NCI-H345 (cell line): ENCODE measurements at regions not wholly inside any gene's neighbourhood (a gene's known extent, or its start where the extent isn't known, plus 50 kb on each side); places are given as distances from the start of the nearest gene placed in this dataset.

Source experiments
- DNase-seq: peaks from one replicate; lab custom pipeline; 2025; lab: John Stamatoyannopoulos, UW

DNA sequence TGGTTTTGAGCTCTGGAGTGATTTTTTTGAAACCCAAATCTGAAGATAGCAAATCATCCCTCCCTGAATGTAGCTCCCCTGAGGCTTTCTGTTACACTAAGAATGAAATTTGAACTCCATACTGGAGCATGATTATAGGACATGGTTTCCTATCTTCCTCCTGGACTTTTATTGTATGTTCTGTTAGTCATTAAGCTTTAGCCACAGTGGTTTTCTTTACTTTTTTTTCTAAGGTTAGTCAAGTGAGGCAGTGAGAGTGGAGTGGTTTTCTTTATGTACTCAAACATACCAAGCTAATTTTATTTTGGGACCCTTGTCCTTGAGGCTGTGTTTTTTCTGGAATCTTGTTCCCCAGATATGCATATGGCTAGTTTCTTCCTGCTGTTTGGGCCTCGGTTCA is 55.2 kb upstream of the FRMD4B start:
- DNase-seq = no peak

DNA sequence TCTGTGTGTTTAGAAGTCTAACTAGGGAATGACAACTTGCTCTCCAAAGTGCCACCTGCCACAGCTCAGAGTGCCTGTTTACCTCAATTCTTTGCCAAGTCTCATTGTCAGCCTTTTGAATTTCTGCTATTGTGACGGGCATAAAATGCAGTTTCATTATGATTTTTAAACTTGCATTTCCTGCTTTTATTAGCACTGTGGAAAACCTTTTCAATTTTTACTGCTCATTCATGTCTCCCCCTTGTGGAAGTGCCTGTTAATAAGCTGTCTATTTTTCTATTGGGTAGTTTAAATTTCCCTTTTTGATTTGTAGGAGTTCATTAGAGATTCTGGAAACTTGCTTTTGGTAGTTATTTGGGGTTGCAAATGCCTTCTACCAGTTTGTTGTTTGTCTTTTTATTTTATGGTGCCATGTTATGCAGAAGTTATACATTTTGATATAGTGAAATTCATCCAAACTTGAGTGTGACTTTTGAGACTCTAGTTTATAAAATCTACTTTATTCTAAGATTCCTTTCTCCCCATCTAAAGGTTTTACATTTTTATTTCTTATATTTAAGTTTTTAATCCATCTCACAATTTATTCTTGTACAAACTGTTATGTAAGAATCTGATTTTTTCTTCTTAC is 53.9 kb upstream of the FRMD4B start:
- DNase-seq = no peak

DNA sequence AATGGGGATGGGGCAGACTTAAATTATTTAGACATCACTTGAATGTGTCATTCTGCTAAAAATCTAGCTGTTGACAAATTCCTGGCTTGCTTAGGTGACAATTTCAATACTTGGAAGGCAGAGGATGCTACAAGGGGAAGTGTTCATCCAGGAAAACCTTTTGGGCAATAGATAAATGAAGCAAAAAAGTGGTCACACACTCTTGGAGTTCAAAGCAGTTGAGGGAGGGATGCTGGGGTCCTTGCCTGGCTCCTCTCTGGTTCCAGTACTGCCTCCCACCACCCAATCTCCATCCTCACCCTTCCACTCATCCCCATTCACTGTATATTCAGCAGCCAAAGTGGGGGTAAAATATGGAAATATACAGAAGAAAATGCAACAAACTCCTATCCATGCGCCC is 52.6 kb upstream of the FRMD4B start:
- no peak for DNase-seq

DNA sequence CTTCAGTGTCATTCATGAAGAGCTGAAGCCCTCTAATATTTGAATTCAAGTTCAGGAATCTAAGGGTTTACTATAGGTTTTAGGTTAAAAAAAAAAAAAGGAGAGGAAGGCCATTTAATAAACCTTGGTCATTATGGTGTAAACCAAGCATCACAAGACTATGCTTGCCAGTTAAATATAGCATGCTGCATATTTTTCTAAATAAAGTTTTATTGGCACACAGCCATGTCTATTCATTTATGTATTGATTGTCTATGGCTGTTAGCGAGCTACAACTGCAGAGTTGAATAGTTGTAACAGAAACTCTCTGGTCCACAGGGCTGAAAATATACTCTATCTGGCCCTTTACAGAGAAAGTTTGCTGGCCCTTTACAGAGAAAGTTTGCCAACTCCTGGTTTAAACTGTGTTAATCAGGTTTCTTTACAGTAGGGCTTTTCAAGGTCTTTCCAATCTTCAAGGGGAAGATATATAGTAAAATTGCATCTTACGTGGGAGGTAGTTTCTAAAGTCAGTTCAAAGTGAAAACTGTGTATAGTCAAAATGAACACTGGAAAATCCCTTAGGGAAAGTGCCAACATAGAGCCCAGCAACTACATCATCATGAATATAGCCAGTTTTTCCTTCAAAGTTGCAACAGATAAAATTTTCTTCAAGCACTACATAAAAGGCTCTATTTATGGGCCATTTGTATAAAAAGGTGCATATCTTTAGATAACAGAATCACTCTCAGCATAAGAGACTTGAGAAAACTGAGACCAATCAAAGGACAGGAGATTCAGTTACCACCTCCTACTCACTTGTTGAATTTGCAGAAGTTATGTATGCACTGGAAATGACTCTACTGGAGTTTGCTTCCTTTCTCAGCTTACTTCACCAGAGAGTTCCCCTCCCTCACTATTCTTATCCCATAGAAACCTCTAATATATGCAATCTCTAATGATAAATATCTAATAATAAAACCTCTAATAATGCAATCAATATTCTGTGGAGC is 49.7 kb upstream of the FRMD4B start:
- DNase-seq = no peak
